ENCODE measurements at regions not wholly inside any gene's neighbourhood (a gene's known extent, or its start where the extent isn't known, plus 50 kb on each side); places are given as distances from the start of the nearest gene placed in this dataset.

DNA sequence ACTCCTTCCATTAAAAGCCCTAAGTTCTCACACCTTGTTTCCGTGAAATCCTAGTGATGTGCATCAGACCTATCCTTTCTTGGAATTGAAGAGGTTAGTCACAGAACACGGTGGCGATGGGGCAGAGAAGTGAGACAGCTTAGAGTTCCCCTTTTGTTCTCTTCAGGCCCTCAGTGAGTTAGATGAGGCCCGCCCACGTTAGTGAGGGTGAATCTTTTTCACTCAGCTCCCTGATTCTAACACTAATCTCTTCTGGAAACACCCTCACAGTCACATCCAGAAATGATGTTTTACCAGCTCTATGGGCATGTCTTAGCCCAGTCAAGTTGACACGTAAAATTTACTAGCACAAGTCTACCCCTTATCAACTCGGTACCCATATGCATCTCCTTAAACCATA is 172.7 kb upstream of the NOX3 start:
- TF ChIP-seq, protein P1, sequence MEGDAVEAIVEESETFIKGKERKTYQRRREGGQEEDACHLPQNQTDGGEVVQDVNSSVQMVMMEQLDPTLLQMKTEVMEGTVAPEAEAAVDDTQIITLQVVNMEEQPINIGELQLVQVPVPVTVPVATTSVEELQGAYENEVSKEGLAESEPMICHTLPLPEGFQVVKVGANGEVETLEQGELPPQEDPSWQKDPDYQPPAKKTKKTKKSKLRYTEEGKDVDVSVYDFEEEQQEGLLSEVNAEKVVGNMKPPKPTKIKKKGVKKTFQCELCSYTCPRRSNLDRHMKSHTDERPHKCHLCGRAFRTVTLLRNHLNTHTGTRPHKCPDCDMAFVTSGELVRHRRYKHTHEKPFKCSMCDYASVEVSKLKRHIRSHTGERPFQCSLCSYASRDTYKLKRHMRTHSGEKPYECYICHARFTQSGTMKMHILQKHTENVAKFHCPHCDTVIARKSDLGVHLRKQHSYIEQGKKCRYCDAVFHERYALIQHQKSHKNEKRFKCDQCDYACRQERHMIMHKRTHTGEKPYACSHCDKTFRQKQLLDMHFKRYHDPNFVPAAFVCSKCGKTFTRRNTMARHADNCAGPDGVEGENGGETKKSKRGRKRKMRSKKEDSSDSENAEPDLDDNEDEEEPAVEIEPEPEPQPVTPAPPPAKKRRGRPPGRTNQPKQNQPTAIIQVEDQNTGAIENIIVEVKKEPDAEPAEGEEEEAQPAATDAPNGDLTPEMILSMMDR (IDR thresholded peaks at IDR 0.05), result no peak
- no peak for TF ChIP-seq POLR2A (IDR thresholded peaks at IDR 0.05)
